GM12878 (cell line): ENCODE measurements at regions not wholly inside any gene's neighbourhood (a gene's known extent, or its start where the extent isn't known, plus 50 kb on each side); places are given as distances from the start of the nearest gene placed in this dataset.
"Not testable (repeated sequence)": the region's sequence is repeated elsewhere in the genome, so short reads cannot be mapped to it uniquely, and the experiment has no call there.

Experiments used
- ATF2 ChIP-seq: IDR thresholded peaks from 2 replicates; pipeline ENCODE4 v1.6.1; 2012; ENCODE audit warnings: low read length, inconsistent platforms
- CTCF ChIP-seq, 3 experiments: IDR thresholded peaks in 2 of 3; conservative IDR thresholded peaks in 1 of 3; 2 replicates each; pipeline ENCODE4 v1.5.1; 2011; ENCODE audit warnings: low read depth in 3 of 3, low read length in 3 of 3, mild to moderate bottlenecking in 3 of 3, control low read depth in 2 of 3, moderate library complexity in 2 of 3, inconsistent platforms in 1 of 3, mixed read lengths in 1 of 3; ENCODE audit not compliant: control insufficient read depth in 2 of 3, insufficient read depth in 1 of 3; ENCODE audit errors: extremely low read depth in 1 of 3
- FOS ChIP-seq: IDR thresholded peaks from 3 replicates; pipeline ENCODE4 v1.6.1; 2011; ENCODE audit warnings: borderline replicate concordance; ENCODE audit not compliant: insufficient read length; ENCODE audit errors: extremely low read depth
- HDGF ChIP-seq: fragments of 450-650 bp; IDR thresholded peaks from 2 replicates; pipeline ENCODE4 v1.6.1; 2016; ENCODE audit warnings: antibody characterized with exemption
- NRF1 ChIP-seq: conservative IDR thresholded peaks from 2 replicates; pipeline ENCODE4 v1.6.1; 2011; ENCODE audit warnings: mild to moderate bottlenecking, low read depth, low read length, improper control_type of control experiment
- PML ChIP-seq: IDR thresholded peaks from 2 replicates; pipeline ENCODE4 v1.6.1; 2012; ENCODE audit warnings: low read length, inconsistent platforms
- POLR2A ChIP-seq: IDR thresholded peaks from 2 replicates; pipeline ENCODE4 v1.6.1; 2011; ENCODE audit warnings: low read depth, mild to moderate bottlenecking, low read length
- POLR2AphosphoS2 ChIP-seq: IDR thresholded peaks from 2 replicates; pipeline ENCODE4 v1.6.1; 2011; ENCODE audit warnings: low read depth, mild to moderate bottlenecking, low read length, improper control_type of control experiment, moderate library complexity
- RELA ChIP-seq: fragments of 450-650 bp; IDR thresholded peaks from 2 replicates; pipeline ENCODE4 v1.8.0; 2014; ENCODE audit warnings: borderline replicate concordance; ENCODE audit not compliant: partially characterized antibody
- TCF12 ChIP-seq: IDR thresholded peaks from 2 replicates; pipeline ENCODE4 v1.6.1; 2011; ENCODE audit warnings: low read depth, mild to moderate bottlenecking, low read length
- ZNF592 ChIP-seq: fragments of 450-650 bp; IDR thresholded peaks from 2 replicates; pipeline ENCODE4 v1.6.1; 2017; ENCODE audit warnings: mild to moderate bottlenecking, moderate library complexity

GRCh38 chr20:53649493-53649892 lies 55.9 kb upstream of the ZNF217 start:
- not testable (repeated sequence) for TF ChIP-seq NRF1; HDGF; PML; CTCF (IDR thresholded peaks at IDR 0.05 in 2 of 3, conservative IDR thresholded peaks at IDR 0.05 in 1 of 3; ENCODE audit: control insufficient read depth in 2 of 3, extremely low read depth in 1 of 3, insufficient read depth in 1 of 3, low read depth in 3 of 3, low read length in 3 of 3); POLR2AphosphoS2; TCF12; RELA; ATF2; ZNF592; POLR2A; FOS
